HCT116 (cell line): ENCODE measurements at regions not wholly inside any gene's neighbourhood (a gene's known extent, or its start where the extent isn't known, plus 50 kb on each side); places are given as distances from the start of the nearest gene placed in this dataset.

ENCODE experiments used
- ATF3 ChIP-seq: IDR thresholded peaks from 2 replicates; pipeline ENCODE4 v1.6.1; 2012
- CBX3 ChIP-seq: IDR thresholded peaks from 2 replicates; pipeline ENCODE4 v1.6.1; 2012; ENCODE audit warnings: low read depth
- EGR1 ChIP-seq: IDR thresholded peaks from 2 replicates; pipeline ENCODE4 v1.6.1; 2012; ENCODE audit warnings: low read depth
- ELF1 ChIP-seq: IDR thresholded peaks from 2 replicates; pipeline ENCODE4 v1.6.1; 2012; ENCODE audit warnings: low read depth, borderline replicate concordance
- EZH2 ChIP-seq: fragments of 200-600 bp; sonication (generic); IDR thresholded peaks from 2 replicates; pipeline ENCODE4 v1.6.1; 2017; ENCODE audit warnings: antibody characterized with exemption, mixed run types
- EZH2phosphoT487 ChIP-seq: fragments of 200-600 bp; IDR thresholded peaks from 2 replicates; pipeline ENCODE4 v1.6.1; 2018; ENCODE audit warnings: antibody characterized with exemption, borderline replicate concordance
- POLR2A ChIP-seq: IDR thresholded peaks from 2 replicates; pipeline ENCODE4 v1.7.0; 2011; ENCODE audit warnings: borderline replicate concordance; ENCODE audit not compliant: insufficient read depth, insufficient read length; ENCODE audit errors: extremely low read depth
- POLR2AphosphoS5 ChIP-seq: IDR thresholded peaks from 2 replicates; pipeline ENCODE4 v1.6.1; 2011; ENCODE audit warnings: mild to moderate bottlenecking, low read depth, low read length, moderate library complexity
- REST ChIP-seq: IDR thresholded peaks from 2 replicates; pipeline ENCODE4 v1.6.1; 2012; ENCODE audit warnings: low read depth
- YY1 ChIP-seq: IDR thresholded peaks from 2 replicates; pipeline ENCODE4 v1.6.1; 2011; ENCODE audit warnings: low read length, low read depth, moderate library complexity, mild to moderate bottlenecking; ENCODE audit not compliant: insufficient replicate concordance; ENCODE audit errors: extremely low read depth
- TF ChIP-seq, protein P1 (sequence below), 3 experiments: fragments of 200-600 bp in 1 of 3; sonication (generic) in 1 of 3; IDR thresholded peaks in 2 of 3; conservative IDR thresholded peaks in 1 of 3; 2 replicates each; pipeline ENCODE4 v1.5.1; 2012 to 2017; ENCODE audit warnings: low read depth in 2 of 3, low read length in 2 of 3, antibody characterized with exemption in 1 of 3, borderline replicate concordance in 1 of 3, control low read depth in 1 of 3, mild to moderate bottlenecking in 1 of 3, mixed read lengths in 1 of 3, mixed run types in 1 of 3, moderate library complexity in 1 of 3; ENCODE audit not compliant: insufficient read depth in 1 of 3
- TF ChIP-seq, protein P2 (sequence below): IDR thresholded peaks from 2 replicates; pipeline ENCODE4 v1.6.1; 2011; ENCODE audit warnings: mild to moderate bottlenecking, low read length, moderate library complexity; ENCODE audit not compliant: insufficient replicate concordance; ENCODE audit errors: extremely low read depth

DNA sequence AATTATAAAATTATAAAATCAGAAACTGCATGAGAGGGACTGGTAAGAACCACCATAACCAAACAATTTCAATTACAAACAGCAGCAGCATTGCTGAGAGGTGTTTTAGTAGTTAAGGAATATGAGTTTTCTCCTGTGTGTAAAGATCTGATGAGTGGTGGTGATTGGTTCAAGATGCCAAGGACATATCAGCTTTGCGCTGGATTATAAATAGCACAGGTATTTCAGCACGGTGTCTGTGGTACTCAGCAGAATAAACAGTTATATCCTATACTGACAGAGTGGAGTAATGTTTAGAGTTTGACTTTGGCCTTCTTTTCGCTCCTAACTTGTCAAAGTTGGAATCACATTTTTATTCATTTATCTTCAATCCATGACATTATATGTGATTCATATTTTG, 501.0 kb downstream of the CDH26 start:
- TF ChIP-seq ATF3 (no peak), REST (no peak), EZH2 (no peak), POLR2A (no peak), ELF1 (no peak), EGR1 (no peak), YY1 (no peak), CBX3 (no peak), EZH2phosphoT487 (no peak), POLR2AphosphoS5 (no peak)
- TF ChIP-seq, protein P1, sequence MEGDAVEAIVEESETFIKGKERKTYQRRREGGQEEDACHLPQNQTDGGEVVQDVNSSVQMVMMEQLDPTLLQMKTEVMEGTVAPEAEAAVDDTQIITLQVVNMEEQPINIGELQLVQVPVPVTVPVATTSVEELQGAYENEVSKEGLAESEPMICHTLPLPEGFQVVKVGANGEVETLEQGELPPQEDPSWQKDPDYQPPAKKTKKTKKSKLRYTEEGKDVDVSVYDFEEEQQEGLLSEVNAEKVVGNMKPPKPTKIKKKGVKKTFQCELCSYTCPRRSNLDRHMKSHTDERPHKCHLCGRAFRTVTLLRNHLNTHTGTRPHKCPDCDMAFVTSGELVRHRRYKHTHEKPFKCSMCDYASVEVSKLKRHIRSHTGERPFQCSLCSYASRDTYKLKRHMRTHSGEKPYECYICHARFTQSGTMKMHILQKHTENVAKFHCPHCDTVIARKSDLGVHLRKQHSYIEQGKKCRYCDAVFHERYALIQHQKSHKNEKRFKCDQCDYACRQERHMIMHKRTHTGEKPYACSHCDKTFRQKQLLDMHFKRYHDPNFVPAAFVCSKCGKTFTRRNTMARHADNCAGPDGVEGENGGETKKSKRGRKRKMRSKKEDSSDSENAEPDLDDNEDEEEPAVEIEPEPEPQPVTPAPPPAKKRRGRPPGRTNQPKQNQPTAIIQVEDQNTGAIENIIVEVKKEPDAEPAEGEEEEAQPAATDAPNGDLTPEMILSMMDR (IDR thresholded peaks at IDR 0.05 in 2 of 3, conservative IDR thresholded peaks at IDR 0.05 in 1 of 3; ENCODE audit: borderline replicate concordance in 1 of 3, insufficient read depth in 1 of 3, low read depth in 2 of 3, low read length in 2 of 3), result no peak
- TF ChIP-seq, protein P2, sequence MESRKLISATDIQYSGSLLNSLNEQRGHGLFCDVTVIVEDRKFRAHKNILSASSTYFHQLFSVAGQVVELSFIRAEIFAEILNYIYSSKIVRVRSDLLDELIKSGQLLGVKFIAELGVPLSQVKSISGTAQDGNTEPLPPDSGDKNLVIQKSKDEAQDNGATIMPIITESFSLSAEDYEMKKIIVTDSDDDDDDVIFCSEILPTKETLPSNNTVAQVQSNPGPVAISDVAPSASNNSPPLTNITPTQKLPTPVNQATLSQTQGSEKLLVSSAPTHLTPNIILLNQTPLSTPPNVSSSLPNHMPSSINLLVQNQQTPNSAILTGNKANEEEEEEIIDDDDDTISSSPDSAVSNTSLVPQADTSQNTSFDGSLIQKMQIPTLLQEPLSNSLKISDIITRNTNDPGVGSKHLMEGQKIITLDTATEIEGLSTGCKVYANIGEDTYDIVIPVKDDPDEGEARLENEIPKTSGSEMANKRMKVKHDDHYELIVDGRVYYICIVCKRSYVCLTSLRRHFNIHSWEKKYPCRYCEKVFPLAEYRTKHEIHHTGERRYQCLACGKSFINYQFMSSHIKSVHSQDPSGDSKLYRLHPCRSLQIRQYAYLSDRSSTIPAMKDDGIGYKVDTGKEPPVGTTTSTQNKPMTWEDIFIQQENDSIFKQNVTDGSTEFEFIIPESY, result no peak
